Ovary (tissue), 3 donors: ENCODE measurements at regions not wholly inside any gene's neighbourhood (a gene's known extent, or its start where the extent isn't known, plus 50 kb on each side); places are given as distances from the start of the nearest gene placed in this dataset.

ENCODE experiments used
- EP300 ChIP-seq: sonication (generic); formaldehyde crosslinking; IDR thresholded peaks from one replicate; pipeline ENCODE4 v1.6.1; 2017; ENCODE audit warnings: antibody characterized with exemption
- POLR2A ChIP-seq: fragments of 450-650 bp; IDR thresholded peaks from one replicate; pipeline ENCODE4 v1.6.1; 2017; ENCODE audit warnings: antibody characterized with exemption, mild to moderate bottlenecking, moderate library complexity
- TF ChIP-seq, protein P1 (sequence below), 3 donors: fragments of 450-650 bp in 2 of 3; fragments of 200-600 bp in 1 of 3; IDR thresholded peaks; one replicate each; pipeline versions ENCODE4 v1.5.1 to v1.8.0; 2016 to 2022; ENCODE audit warnings: antibody characterized with exemption in 3 of 3, mild to moderate bottlenecking in 1 of 3
- donor health status: DM: no; HTN: no; CAD: no.

- TF ChIP-seq, protein P1, sequence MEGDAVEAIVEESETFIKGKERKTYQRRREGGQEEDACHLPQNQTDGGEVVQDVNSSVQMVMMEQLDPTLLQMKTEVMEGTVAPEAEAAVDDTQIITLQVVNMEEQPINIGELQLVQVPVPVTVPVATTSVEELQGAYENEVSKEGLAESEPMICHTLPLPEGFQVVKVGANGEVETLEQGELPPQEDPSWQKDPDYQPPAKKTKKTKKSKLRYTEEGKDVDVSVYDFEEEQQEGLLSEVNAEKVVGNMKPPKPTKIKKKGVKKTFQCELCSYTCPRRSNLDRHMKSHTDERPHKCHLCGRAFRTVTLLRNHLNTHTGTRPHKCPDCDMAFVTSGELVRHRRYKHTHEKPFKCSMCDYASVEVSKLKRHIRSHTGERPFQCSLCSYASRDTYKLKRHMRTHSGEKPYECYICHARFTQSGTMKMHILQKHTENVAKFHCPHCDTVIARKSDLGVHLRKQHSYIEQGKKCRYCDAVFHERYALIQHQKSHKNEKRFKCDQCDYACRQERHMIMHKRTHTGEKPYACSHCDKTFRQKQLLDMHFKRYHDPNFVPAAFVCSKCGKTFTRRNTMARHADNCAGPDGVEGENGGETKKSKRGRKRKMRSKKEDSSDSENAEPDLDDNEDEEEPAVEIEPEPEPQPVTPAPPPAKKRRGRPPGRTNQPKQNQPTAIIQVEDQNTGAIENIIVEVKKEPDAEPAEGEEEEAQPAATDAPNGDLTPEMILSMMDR (IDR thresholded peaks at IDR 0.05): no peak
- no peak for TF ChIP-seq POLR2A
- no peak for TF ChIP-seq EP300
Observed at GRCh38 chr10:118805146-118805545, 50.4 kb upstream of the CACUL1 start.
